WTC11 (cell line): ENCODE measurements at regions not wholly inside any gene's neighbourhood (a gene's known extent, or its start where the extent isn't known, plus 50 kb on each side); places are given as distances from the start of the nearest gene placed in this dataset.

Experiments used
- ATAC-seq: fragments of 200-7000 bp; cut with Tn5 transposase; 2 replicates; pipeline ENCODE4 v1.10.0; 2021; ENCODE audit warnings: mild to moderate bottlenecking, moderate library complexity
- CTCF ChIA-PET: fragments of 300-600 bp; sonication (Branson Sonifier 250); formaldehyde crosslinking; loops from one replicate; lab custom pipeline; 2021; ENCODE audit warnings: antibody characterized with exemption; lab: Charles Lee
- POLR2A ChIA-PET: fragments of 350-600 bp; sonication (Branson Sonifier 250); formaldehyde crosslinking; loops from one replicate; lab custom pipeline; 2021; ENCODE audit warnings: antibody characterized with exemption; lab: Charles Lee
- DNase-seq: peaks from one replicate; pipeline ENCODE4 v3.0.0; 2021; ENCODE audit warnings: low spot score
- H3K27ac Mint-ChIP-seq: 2 replicates; pipeline ENCODE4 v1.8.0; 2021; ENCODE audit warnings: mixed read lengths
- H3K27me3 Mint-ChIP-seq: 2 replicates; pipeline ENCODE4 v1.8.0; 2021; ENCODE audit warnings: low read depth, mild to moderate bottlenecking, moderate library complexity, mixed read lengths
- H3K36me3 Mint-ChIP-seq: 2 replicates; pipeline ENCODE4 v1.8.0; 2021; ENCODE audit warnings: mixed read lengths
- H3K4me1 Mint-ChIP-seq: 2 replicates; pipeline ENCODE4 v1.8.0; 2022; ENCODE audit warnings: mixed read lengths
- H3K4me3 Mint-ChIP-seq: 2 replicates; pipeline ENCODE4 v1.8.0; 2021; ENCODE audit warnings: mild to moderate bottlenecking, moderate library complexity, mixed read lengths
- H3K9me3 Mint-ChIP-seq: 2 replicates; pipeline ENCODE4 v1.8.0; 2021; ENCODE audit warnings: mixed read lengths
- CREM ChIP-seq: sonication (generic); formaldehyde crosslinking; IDR thresholded peaks from 2 replicates; pipeline ENCODE4 v1.8.1; 2022; ENCODE audit warnings: mild to moderate bottlenecking, missing genetic modification reagents, moderate library complexity
- E2F5 ChIP-seq: sonication (generic); formaldehyde crosslinking; IDR thresholded peaks from 2 replicates; pipeline ENCODE4 v1.8.1; 2022; ENCODE audit warnings: mild to moderate bottlenecking, moderate library complexity, missing genetic modification reagents
- ERG ChIP-seq: fragments of 250-450 bp; sonication (Bioruptor Pico); IDR thresholded peaks from 2 replicates; pipeline ENCODE4 v1.8.0; 2021; ENCODE audit warnings: mild to moderate bottlenecking
- FOXK1 ChIP-seq: sonication (generic); formaldehyde crosslinking; IDR thresholded peaks from 2 replicates; pipeline ENCODE4 v1.8.0; 2022; ENCODE audit warnings: mild to moderate bottlenecking, moderate library complexity, missing genetic modification reagents
- FOXP1 ChIP-seq: sonication (generic); formaldehyde crosslinking; IDR thresholded peaks from 2 replicates; pipeline ENCODE4 v1.8.0; 2022; ENCODE audit warnings: missing genetic modification reagents, mild to moderate bottlenecking, moderate library complexity, borderline replicate concordance
- HMGXB4 ChIP-seq: sonication (generic); formaldehyde crosslinking; IDR thresholded peaks from 2 replicates; pipeline ENCODE4 v1.8.1; 2023; ENCODE audit warnings: mild to moderate bottlenecking, moderate library complexity, missing genetic modification reagents
- MYBL2 ChIP-seq: sonication (generic); formaldehyde crosslinking; IDR thresholded peaks from 2 replicates; pipeline ENCODE4 v1.8.1; 2023; ENCODE audit warnings: mild to moderate bottlenecking, moderate library complexity, missing genetic modification reagents
- NFE2L1 ChIP-seq: sonication (generic); formaldehyde crosslinking; IDR thresholded peaks from 2 replicates; pipeline ENCODE4 v1.8.1; 2023; ENCODE audit warnings: missing genetic modification reagents
- NR3C1 ChIP-seq: sonication (generic); formaldehyde crosslinking; conservative IDR thresholded peaks from 2 replicates; pipeline ENCODE4 v1.8.1; 2023; ENCODE audit warnings: low read depth, mild to moderate bottlenecking, missing genetic modification reagents
- PREB ChIP-seq: sonication (generic); formaldehyde crosslinking; IDR thresholded peaks from 2 replicates; pipeline ENCODE4 v1.8.1; 2022; ENCODE audit warnings: mild to moderate bottlenecking, missing genetic modification reagents, moderate library complexity, borderline replicate concordance
- PRRX2 ChIP-seq: fragments of 250-450 bp; sonication (Bioruptor Pico); IDR thresholded peaks from 2 replicates; pipeline ENCODE4 v1.8.0; 2021; ENCODE audit warnings: mild to moderate bottlenecking
- RORB ChIP-seq: fragments of 250-450 bp; sonication (Bioruptor Pico); IDR thresholded peaks from 2 replicates; pipeline ENCODE4 v1.9.0; 2021; ENCODE audit warnings: mild to moderate bottlenecking
- SMAD3 ChIP-seq: sonication (generic); formaldehyde crosslinking; IDR thresholded peaks from 2 replicates; pipeline ENCODE4 v1.8.0; 2022; ENCODE audit warnings: missing genetic modification reagents, mild to moderate bottlenecking, borderline replicate concordance
- TEAD4 ChIP-seq: sonication (generic); formaldehyde crosslinking; IDR thresholded peaks from 2 replicates; pipeline ENCODE4 v1.8.0; 2022; ENCODE audit warnings: mild to moderate bottlenecking, missing genetic modification reagents
- USF2 ChIP-seq: sonication (generic); formaldehyde crosslinking; IDR thresholded peaks from 2 replicates; pipeline ENCODE4 v1.8.1; 2023; ENCODE audit warnings: mild to moderate bottlenecking, missing genetic modification reagents, moderate library complexity
- ZNF281 ChIP-seq: sonication (generic); formaldehyde crosslinking; IDR thresholded peaks from 2 replicates; pipeline ENCODE4 v1.8.0; 2023; ENCODE audit warnings: mild to moderate bottlenecking, missing genetic modification reagents
- ZNF532 ChIP-seq: fragments of 250-450 bp; sonication (Bioruptor Pico); IDR thresholded peaks from 2 replicates; pipeline ENCODE4 v1.9.0; 2021; ENCODE audit warnings: mild to moderate bottlenecking, borderline replicate concordance

- H3K9me3 Mint-ChIP-seq, result peaks cover 8% of the 10 kb centered on the region; the same call in 1 of the 2 replicates
- DNase-seq, result no peak
- TF ChIP-seq HMGXB4 (CRISPR knock-in tag) (no peak), ZNF281 (no peak), ERG (no peak), MYBL2 (CRISPR knock-in tag) (no peak), NFE2L1 (CRISPR knock-in tag) (no peak), FOXP1 (no peak)
- H3K4me1 Mint-ChIP-seq, result peaks cover 14% of the 10 kb centered on the region
- ChIA-PET CTCF (no interaction called here), POLR2A (no interaction called here)
- no peak overlapping the region for H3K4me3 Mint-ChIP-seq
- H3K27ac Mint-ChIP-seq, result no peak overlapping the region
- H3K27me3 Mint-ChIP-seq, result no peaks in the 10 kb centered on the region; the same call in 1 of the 2 replicates
- no peak for ATAC-seq
- no peaks in the 10 kb centered on the region for H3K36me3 Mint-ChIP-seq
These were observed 160.1 kb upstream of the DAP start for GRCh38 chr5:10921160-10921559.

GRCh38 chr5:10920400-10920799 lies 159.4 kb upstream of the DAP start:
- ChIA-PET CTCF (no interaction called here), POLR2A (no interaction called here)
- H3K4me3 Mint-ChIP-seq, result no peak overlapping the region

More at GRCh38 chr5:10920400-10920799, 159.4 kb upstream of the DAP start:
- Mint-ChIP-seq H3K27ac (no peak overlapping the region), H3K9me3 (peaks cover 2% of the 10 kb centered on the region; the same call in 1 of the 2 replicates), H3K27me3 (no peaks in the 10 kb centered on the region), H3K36me3 (no peaks in the 10 kb centered on the region), H3K4me1 (peaks cover 14% of the 10 kb centered on the region)
- DNase-seq, result no peak
- TF ChIP-seq CREM (CRISPR knock-in tag), result no peak
- TF ChIP-seq NR3C1 (CRISPR knock-in tag), result no peak
- TF ChIP-seq ZNF532 (CRISPR knock-in tag), result no peak
- no peak for TF ChIP-seq E2F5 (CRISPR knock-in tag)
- no peak for TF ChIP-seq FOXK1
- no peak for TF ChIP-seq PRRX2 (CRISPR knock-in tag)
- TF ChIP-seq PREB (CRISPR knock-in tag), result no peak
- TF ChIP-seq RORB (CRISPR knock-in tag), result no peak
- no peak for TF ChIP-seq TEAD4 (CRISPR knock-in tag)
- TF ChIP-seq USF2 (CRISPR knock-in tag), result no peak
- no peak for TF ChIP-seq SMAD3 (CRISPR knock-in tag)
- no peak for TF ChIP-seq HMGXB4 (CRISPR knock-in tag)
- no peak for ATAC-seq
